GM12874 (cell line): ENCODE measurements at regions not wholly inside any gene's neighbourhood (a gene's known extent, or its start where the extent isn't known, plus 50 kb on each side); places are given as distances from the start of the nearest gene placed in this dataset.

Source experiments
- TF ChIP-seq, protein P1 (sequence below): IDR thresholded peaks from 2 replicates; pipeline ENCODE4 v1.5.1; 2011; ENCODE audit warnings: low read depth, mild to moderate bottlenecking, control low read depth, low read length, moderate library complexity; ENCODE audit not compliant: insufficient read depth

- TF ChIP-seq, protein P1, sequence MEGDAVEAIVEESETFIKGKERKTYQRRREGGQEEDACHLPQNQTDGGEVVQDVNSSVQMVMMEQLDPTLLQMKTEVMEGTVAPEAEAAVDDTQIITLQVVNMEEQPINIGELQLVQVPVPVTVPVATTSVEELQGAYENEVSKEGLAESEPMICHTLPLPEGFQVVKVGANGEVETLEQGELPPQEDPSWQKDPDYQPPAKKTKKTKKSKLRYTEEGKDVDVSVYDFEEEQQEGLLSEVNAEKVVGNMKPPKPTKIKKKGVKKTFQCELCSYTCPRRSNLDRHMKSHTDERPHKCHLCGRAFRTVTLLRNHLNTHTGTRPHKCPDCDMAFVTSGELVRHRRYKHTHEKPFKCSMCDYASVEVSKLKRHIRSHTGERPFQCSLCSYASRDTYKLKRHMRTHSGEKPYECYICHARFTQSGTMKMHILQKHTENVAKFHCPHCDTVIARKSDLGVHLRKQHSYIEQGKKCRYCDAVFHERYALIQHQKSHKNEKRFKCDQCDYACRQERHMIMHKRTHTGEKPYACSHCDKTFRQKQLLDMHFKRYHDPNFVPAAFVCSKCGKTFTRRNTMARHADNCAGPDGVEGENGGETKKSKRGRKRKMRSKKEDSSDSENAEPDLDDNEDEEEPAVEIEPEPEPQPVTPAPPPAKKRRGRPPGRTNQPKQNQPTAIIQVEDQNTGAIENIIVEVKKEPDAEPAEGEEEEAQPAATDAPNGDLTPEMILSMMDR: no peak
These were observed 79.0 kb upstream of the SYT6 start for GRCh38 chr1:114232691-114233090.

DNA sequence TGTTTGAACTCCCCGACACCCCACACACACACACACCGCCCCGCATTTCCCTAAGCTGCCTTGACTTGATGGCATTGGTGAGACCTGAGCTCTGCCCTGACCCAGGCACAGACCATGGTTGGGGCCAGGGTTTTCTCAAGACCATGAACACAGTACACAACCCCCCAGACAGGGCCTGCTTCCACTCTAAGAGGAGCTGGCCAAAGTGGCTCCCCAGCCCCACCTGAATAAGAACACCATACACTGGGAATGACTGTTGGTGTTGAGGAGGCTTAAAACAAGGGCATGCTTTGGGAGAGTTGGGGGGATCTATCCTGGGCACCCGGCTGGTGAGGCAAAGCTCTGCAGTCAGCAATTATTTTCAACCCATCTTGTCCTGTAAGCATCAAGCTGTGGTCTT is 77.6 kb upstream of the SYT6 start:
- TF ChIP-seq, protein P1: no peak

- TF ChIP-seq, protein P1: no peak
These were observed 75.7 kb upstream of the SYT6 start for GRCh38 chr1:114229368-114229767.

DNA sequence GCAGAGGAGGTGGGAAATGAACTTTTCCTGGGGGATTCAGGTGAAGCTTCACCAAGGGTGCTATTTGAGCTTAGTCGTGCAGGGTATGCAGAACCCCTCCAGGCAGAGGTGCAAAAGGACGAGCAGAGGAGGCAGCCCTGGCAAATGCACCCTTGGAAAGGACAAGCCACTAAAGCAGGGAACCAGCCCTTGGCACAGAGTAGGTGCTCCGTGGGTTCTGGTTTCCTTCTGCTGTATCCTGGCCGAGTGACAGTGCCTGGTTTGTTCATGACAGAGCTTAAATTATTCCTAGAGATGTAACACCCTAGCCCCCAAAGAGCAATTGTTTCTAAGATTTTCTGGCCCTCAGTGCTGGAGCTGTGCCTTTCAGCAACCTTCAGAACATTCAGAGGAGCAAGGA is 73.4 kb upstream of the SYT6 start:
- TF ChIP-seq, protein P1: no peak

DNA sequence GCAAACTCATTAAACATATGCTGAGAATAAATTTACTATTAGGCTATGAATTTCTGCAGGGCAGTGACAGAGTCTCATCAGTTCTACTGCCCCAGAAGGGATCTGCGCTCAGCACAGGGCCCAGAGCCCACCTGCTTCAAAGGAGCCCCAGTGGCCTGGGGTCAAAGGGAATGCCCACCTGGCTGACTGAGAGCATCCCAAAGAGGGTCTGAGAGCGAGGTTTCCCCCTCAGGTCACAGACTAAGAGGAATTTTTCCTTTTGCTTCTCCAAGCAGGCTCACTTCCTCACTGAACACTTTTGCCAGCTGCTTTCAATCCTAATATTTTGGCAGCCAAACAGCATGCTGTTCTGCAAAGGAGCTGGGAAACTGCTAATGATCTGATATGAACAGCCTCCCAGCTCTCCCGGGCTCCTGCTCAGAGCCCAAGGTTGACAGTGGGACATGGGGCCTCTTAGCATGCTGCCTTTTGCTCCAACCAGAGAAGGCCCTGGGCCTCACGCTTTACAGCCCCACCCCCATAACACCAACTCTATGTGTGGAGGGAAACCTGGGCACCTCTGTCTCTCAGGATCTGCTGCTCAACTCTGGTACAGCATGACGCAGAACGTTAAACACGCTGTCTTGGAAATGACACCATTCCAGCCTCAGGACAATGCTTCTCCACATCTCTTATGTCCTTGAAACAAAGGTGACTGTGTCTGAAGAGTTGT is 70.7 kb upstream of the SYT6 start:
- TF ChIP-seq, protein P1: no peak

- TF ChIP-seq, protein P1: no peak
These were observed 69.3 kb upstream of the SYT6 start for GRCh38 chr1:114222920-114223319.

- TF ChIP-seq, protein P1: no peak
These were observed 65.7 kb upstream of the SYT6 start for GRCh38 chr1:114219172-114219868.
